PFSK-1 (cell line): ENCODE measurements at regions not wholly inside any gene's neighbourhood (a gene's known extent, or its start where the extent isn't known, plus 50 kb on each side); places are given as distances from the start of the nearest gene placed in this dataset.

Experiments used
- POLR2AphosphoS5 ChIP-seq: IDR thresholded peaks from 2 replicates; pipeline ENCODE4 v1.6.1; 2012; ENCODE audit warnings: low read depth, mild to moderate bottlenecking, control low read depth, low read length, moderate library complexity
- TF ChIP-seq, protein P1 (sequence below), 2 experiments: IDR thresholded peaks; 2 replicates each; pipeline versions ENCODE4 v1.6.1 to v1.8.0; 2011 to 2012; ENCODE audit warnings: low read depth in 2 of 2, low read length in 2 of 2, control low read depth in 1 of 2, inconsistent platforms in 1 of 2, mild to moderate bottlenecking in 1 of 2, moderate library complexity in 1 of 2; ENCODE audit not compliant: insufficient read depth in 1 of 2

DNA sequence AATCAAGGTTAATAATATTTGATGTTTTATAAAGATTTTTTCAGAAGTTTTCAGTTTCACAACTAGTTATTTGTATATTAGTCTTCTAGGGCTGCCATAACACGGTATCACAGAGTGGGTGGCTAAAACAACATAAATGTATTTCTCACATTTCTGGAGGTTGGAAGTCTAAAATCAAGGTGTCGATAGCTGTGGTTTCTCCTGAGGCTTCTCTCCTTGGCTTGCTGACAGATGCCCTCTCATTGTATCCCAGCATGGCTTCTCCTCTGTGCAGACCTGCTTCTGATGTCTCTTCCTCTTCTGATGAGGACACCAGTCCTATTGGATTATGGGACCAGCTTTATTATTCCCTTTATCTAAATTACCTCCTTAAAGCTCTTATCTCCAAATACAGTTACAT lies 1456.6 kb downstream of the STIM2 start:
- TF ChIP-seq POLR2AphosphoS5: no peak
- TF ChIP-seq, protein P1, sequence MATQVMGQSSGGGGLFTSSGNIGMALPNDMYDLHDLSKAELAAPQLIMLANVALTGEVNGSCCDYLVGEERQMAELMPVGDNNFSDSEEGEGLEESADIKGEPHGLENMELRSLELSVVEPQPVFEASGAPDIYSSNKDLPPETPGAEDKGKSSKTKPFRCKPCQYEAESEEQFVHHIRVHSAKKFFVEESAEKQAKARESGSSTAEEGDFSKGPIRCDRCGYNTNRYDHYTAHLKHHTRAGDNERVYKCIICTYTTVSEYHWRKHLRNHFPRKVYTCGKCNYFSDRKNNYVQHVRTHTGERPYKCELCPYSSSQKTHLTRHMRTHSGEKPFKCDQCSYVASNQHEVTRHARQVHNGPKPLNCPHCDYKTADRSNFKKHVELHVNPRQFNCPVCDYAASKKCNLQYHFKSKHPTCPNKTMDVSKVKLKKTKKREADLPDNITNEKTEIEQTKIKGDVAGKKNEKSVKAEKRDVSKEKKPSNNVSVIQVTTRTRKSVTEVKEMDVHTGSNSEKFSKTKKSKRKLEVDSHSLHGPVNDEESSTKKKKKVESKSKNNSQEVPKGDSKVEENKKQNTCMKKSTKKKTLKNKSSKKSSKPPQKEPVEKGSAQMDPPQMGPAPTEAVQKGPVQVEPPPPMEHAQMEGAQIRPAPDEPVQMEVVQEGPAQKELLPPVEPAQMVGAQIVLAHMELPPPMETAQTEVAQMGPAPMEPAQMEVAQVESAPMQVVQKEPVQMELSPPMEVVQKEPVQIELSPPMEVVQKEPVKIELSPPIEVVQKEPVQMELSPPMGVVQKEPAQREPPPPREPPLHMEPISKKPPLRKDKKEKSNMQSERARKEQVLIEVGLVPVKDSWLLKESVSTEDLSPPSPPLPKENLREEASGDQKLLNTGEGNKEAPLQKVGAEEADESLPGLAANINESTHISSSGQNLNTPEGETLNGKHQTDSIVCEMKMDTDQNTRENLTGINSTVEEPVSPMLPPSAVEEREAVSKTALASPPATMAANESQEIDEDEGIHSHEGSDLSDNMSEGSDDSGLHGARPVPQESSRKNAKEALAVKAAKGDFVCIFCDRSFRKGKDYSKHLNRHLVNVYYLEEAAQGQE (IDR thresholded peaks at IDR 0.05; ENCODE audit: insufficient read depth in 1 of 2, low read depth in 2 of 2, low read length in 2 of 2): no peak
